ENCODE measurements at regions not wholly inside any gene's neighbourhood (a gene's known extent, or its start where the extent isn't known, plus 50 kb on each side); places are given as distances from the start of the nearest gene placed in this dataset.

DNA sequence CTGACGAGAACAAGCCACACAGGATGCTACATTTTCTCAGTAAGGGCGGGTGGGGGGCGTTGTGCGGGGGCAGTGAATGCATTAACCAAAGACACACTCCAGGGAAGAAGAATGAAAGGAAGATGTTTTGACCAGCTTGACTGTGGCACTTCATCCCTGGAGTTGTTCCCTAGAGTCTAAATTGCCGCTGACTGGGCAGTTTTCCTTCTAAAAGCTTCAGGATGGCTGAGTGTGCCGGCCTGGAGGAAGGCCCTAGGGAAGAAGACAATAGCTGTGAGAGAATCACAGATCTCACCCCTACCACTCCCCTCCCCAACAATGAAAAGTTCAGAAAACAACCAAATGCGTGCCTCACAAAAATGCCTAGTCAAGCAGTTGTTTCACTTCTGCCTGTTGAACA is 67.2 kb downstream of the NKX2-1 start:
- no peak overlapping the region for H3K9ac ChIP-seq (ENCODE audit: control insufficient read depth, extremely low read depth, insufficient read depth, low read length)
- no peak for TF ChIP-seq EZH2 (IDR thresholded peaks at IDR 0.05; ENCODE audit: low read length)
- TF ChIP-seq, protein P1, sequence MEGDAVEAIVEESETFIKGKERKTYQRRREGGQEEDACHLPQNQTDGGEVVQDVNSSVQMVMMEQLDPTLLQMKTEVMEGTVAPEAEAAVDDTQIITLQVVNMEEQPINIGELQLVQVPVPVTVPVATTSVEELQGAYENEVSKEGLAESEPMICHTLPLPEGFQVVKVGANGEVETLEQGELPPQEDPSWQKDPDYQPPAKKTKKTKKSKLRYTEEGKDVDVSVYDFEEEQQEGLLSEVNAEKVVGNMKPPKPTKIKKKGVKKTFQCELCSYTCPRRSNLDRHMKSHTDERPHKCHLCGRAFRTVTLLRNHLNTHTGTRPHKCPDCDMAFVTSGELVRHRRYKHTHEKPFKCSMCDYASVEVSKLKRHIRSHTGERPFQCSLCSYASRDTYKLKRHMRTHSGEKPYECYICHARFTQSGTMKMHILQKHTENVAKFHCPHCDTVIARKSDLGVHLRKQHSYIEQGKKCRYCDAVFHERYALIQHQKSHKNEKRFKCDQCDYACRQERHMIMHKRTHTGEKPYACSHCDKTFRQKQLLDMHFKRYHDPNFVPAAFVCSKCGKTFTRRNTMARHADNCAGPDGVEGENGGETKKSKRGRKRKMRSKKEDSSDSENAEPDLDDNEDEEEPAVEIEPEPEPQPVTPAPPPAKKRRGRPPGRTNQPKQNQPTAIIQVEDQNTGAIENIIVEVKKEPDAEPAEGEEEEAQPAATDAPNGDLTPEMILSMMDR (optimal IDR thresholded peaks at IDR 0.05 in 1 of 3, IDR thresholded peaks at IDR 0.05 in 1 of 3, conservative IDR thresholded peaks at IDR 0.05 in 1 of 3; ENCODE audit: extremely low read depth in 1 of 3, insufficient read depth in 2 of 3, low read length in 3 of 3) = no peak
- no peak overlapping the region for H3K4me2 ChIP-seq (ENCODE audit: control insufficient read depth, extremely low read depth, insufficient read depth, low read depth, low read length)
- no peaks in the 10 kb centered on the region for H3K9me3 ChIP-seq (ENCODE audit: control insufficient read depth, low read depth, low read length)
- H3K27ac ChIP-seq (ENCODE audit: control insufficient read depth, insufficient read depth, low read length) = no peak overlapping the region
- no peaks in the 10 kb centered on the region for H3K9me1 ChIP-seq (ENCODE audit: control insufficient read depth, extremely low read depth, insufficient read depth, low read length)
- no peak overlapping the region for H3K4me3 ChIP-seq (ENCODE audit: control insufficient read depth in 2 of 3, extremely low read depth in 1 of 3, insufficient read depth in 2 of 3, low read depth in 1 of 3, low read length in 3 of 3)
- no peaks in the 10 kb centered on the region for H3K36me3 ChIP-seq (ENCODE audit: control insufficient read depth in 2 of 2, extremely low read depth in 1 of 2, insufficient read depth in 2 of 2, low read length in 2 of 2)
- no peaks in the 10 kb centered on the region for H3K79me2 ChIP-seq (ENCODE audit: control insufficient read depth, insufficient read depth, low read length)
- no peak overlapping the region for H2AFZ ChIP-seq (ENCODE audit: control insufficient read depth, low read length)
- FAIRE-seq (no peak), DNase-seq (ENCODE audit: low read depth, low spot score) (no peak)
- no peaks in the 10 kb centered on the region for H4K20me1 ChIP-seq (ENCODE audit: control insufficient read depth, extremely low read depth, insufficient read depth, low read length)
- H3K4me1 ChIP-seq (ENCODE audit: control insufficient read depth, extremely low read depth, insufficient read depth, low read length) = no peaks in the 10 kb centered on the region
- no peaks in the 10 kb centered on the region for H3K27me3 ChIP-seq (ENCODE audit: control insufficient read depth, extremely low read depth, insufficient read depth, low read length)
- dilution Hi-C loops (cut with MboI; ENCODE audit: extremely low pct_ligation_motif_present, low sequenced_read_pairs) = no loop called here

DNA sequence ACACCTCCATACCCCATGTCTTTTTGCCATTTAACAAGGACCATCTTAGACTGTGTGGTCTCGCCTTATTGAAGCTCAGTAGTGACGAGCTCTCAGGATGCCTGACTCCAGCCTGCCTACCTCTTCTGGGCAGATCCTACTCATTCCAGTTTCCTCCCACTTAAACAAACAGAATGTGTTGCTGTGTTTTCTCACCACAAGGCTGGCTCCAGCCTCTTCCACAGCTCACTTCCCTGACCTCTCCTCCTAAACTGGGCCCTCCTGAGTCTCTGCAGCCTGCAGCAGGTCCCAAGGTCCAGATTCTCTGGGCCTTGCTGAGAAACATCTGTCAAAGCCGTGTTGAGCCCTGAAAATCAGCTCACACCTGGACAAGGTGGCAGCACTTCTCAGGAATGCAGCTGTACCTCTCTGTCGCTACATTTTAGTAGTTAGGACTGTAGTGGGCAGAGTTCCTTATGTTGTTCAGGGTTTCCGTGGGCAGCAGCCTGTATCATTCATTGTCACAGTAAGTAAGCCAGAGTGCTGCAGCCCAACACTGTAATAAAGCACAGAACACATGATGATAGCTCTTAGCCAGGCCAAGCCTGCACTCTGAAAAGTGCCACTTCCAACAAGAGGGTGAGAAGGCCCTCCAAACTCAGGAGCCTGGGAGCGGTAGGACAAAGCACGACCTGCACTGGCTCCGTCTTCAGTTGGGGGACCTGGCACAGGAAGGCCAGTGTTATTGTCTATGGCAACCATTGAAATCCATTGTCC is 68.5 kb downstream of the NKX2-1 start:
- Histone ChIP-seq H3K27me3 (ENCODE audit: control insufficient read depth, extremely low read depth, insufficient read depth, low read length) (no peaks in the 10 kb centered on the region), H3K9ac (ENCODE audit: control insufficient read depth, extremely low read depth, insufficient read depth, low read length) (no peak overlapping the region), H3K9me1 (ENCODE audit: control insufficient read depth, extremely low read depth, insufficient read depth, low read length) (no peaks in the 10 kb centered on the region), H3K4me3 (ENCODE audit: control insufficient read depth in 2 of 3, extremely low read depth in 1 of 3, insufficient read depth in 2 of 3, low read depth in 1 of 3, low read length in 3 of 3) (no peak overlapping the region), H3K4me1 (ENCODE audit: control insufficient read depth, extremely low read depth, insufficient read depth, low read length) (no peaks in the 10 kb centered on the region), H2AFZ (ENCODE audit: control insufficient read depth, low read length) (no peak overlapping the region), H3K9me3 (ENCODE audit: control insufficient read depth, low read depth, low read length) (no peaks in the 10 kb centered on the region), H3K36me3 (ENCODE audit: control insufficient read depth in 2 of 2, extremely low read depth in 1 of 2, insufficient read depth in 2 of 2, low read length in 2 of 2) (no peaks in the 10 kb centered on the region), H3K27ac (ENCODE audit: control insufficient read depth, insufficient read depth, low read length) (no peak overlapping the region), H4K20me1 (ENCODE audit: control insufficient read depth, extremely low read depth, insufficient read depth, low read length) (no peaks in the 10 kb centered on the region), H3K4me2 (ENCODE audit: control insufficient read depth, extremely low read depth, insufficient read depth, low read depth, low read length) (no peak overlapping the region), H3K79me2 (ENCODE audit: control insufficient read depth, insufficient read depth, low read length) (no peaks in the 10 kb centered on the region)
- dilution Hi-C loops (cut with MboI; ENCODE audit: extremely low pct_ligation_motif_present, low sequenced_read_pairs) = no loop called here
- no peak for FAIRE-seq
- TF ChIP-seq, protein P1 (optimal IDR thresholded peaks at IDR 0.05 in 1 of 3, IDR thresholded peaks at IDR 0.05 in 1 of 3, conservative IDR thresholded peaks at IDR 0.05 in 1 of 3; ENCODE audit: extremely low read depth in 1 of 3, insufficient read depth in 2 of 3, low read length in 3 of 3) = no peak
- TF ChIP-seq EZH2 (IDR thresholded peaks at IDR 0.05; ENCODE audit: low read length) = no peak
- no peak for DNase-seq (ENCODE audit: low read depth, low spot score)

Measured in keratinocyte (primary cell).